ENCODE measurements at regions not wholly inside any gene's neighbourhood (a gene's known extent, or its start where the extent isn't known, plus 50 kb on each side); places are given as distances from the start of the nearest gene placed in this dataset.
"Not testable (repeated sequence)": the region's sequence is repeated elsewhere in the genome, so short reads cannot be mapped to it uniquely, and the experiment has no call there.

- Histone ChIP-seq H3K36me3 (ENCODE audit: low read depth) (no peaks in the 10 kb centered on the region), H3K4me3 (no peak overlapping the region), H3K4me1 (ENCODE audit: low read depth) (no peaks in the 10 kb centered on the region), H3K9me3 (no peaks in the 10 kb centered on the region)
- DNase-seq (no peak), ATAC-seq (no peak)
- no peak for TF ChIP-seq CTCF (IDR thresholded peaks at IDR 0.05)
- intact Hi-C loops (cut with DNase I, micrococcal nuclease): no loop called here
Measured at GRCh38 chr18:35811896-35812295, 160.6 kb upstream of the RMP24 start.

GRCh38 chr18:35815011-35815410 is 157.5 kb upstream of the RMP24 start:
- ATAC-seq; H3K4me3 ChIP-seq; intact Hi-C loops (cut with DNase I, micrococcal nuclease); DNase-seq; H3K4me1 ChIP-seq (ENCODE audit: low read depth); H3K36me3 ChIP-seq (ENCODE audit: low read depth); H3K9me3 ChIP-seq: not testable (repeated sequence)

DNA sequence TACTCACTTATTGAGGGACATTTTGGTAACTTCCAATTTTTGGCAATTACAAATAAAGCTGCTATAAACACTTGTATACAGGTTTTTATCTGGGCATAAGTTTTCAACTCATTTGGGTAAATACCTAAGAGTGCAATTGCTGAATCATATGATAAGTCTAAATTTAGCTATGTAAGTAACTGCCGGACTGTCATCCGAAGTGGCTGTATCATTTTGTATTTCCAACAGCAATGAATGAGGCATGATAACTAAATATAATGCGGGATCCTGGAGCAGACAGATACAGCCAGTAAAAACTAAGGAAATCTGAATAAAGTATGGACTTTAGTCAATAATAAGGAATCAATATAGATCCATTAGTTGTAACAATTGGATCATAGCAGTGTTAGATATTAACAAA is 156.5 kb upstream of the RMP24 start:
- TF ChIP-seq CTCF (IDR thresholded peaks at IDR 0.05): no peak
- H3K9me3 ChIP-seq: no peaks in the 10 kb centered on the region
- ATAC-seq (no peak), DNase-seq (no peak)
- no peak overlapping the region for H3K4me3 ChIP-seq
- H3K36me3 ChIP-seq (ENCODE audit: low read depth): no peaks in the 10 kb centered on the region
- intact Hi-C loops (cut with DNase I, micrococcal nuclease): no loop called here
- H3K4me1 ChIP-seq (ENCODE audit: low read depth): no peaks in the 10 kb centered on the region

DNA sequence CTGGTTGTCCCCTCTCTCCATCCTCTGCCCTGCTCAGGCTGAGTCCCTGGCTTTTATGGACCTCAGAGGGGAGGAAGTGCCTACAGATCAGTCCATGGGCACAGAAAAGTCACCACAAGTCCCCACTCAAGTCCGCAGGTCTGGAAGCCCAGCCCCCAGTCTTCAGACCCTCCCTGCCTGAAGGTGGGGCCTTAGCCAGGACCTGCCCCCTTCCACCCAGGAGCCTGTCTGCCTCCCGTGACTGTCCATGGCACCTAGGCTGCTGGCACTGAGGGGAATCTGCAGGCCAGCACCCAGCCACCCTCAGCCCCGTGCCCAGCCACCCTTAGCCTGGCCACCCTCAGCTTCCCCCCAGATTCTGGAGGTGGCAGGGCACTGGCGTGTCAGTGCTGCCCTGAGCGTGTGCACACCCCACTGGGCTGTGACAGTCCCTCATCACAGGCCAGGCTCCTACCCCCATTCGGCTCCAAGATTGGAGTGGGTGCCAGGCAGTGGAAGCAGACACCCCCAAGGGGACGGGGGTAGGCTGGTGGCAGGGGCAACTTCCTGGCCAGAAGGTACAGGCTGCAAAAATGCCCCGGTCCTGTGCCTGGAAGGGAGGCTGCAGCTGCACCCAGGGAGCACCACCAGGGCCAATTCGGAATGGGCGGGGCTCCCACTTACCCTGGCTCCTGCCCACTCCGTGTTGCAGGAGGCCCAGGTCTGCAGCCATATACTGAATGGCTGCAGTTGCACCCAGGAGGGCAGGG is 154.7 kb upstream of the RMP24 start:
- ATAC-seq: no peak
- no peak for TF ChIP-seq CTCF (IDR thresholded peaks at IDR 0.05)
- Histone ChIP-seq H3K36me3 (ENCODE audit: low read depth) (no peaks in the 10 kb centered on the region), H3K4me1 (ENCODE audit: low read depth) (no peaks in the 10 kb centered on the region), H3K9me3 (no peaks in the 10 kb centered on the region), H3K4me3 (no peak overlapping the region)
- intact Hi-C loops (cut with DNase I, micrococcal nuclease): no loop called here
- no peak for DNase-seq

- Histone ChIP-seq H3K36me3 (ENCODE audit: low read depth) (no peaks in the 10 kb centered on the region), H3K4me1 (ENCODE audit: low read depth) (no peaks in the 10 kb centered on the region), H3K9me3 (no peaks in the 10 kb centered on the region), H3K4me3 (no peak overlapping the region)
- TF ChIP-seq CTCF (IDR thresholded peaks at IDR 0.05): no peak
- intact Hi-C loops (cut with DNase I, micrococcal nuclease): no loop called here
- ATAC-seq (no peak), DNase-seq (no peak)
Measured at GRCh38 chr18:35818353-35818667, 154.2 kb upstream of the RMP24 start.

DNA sequence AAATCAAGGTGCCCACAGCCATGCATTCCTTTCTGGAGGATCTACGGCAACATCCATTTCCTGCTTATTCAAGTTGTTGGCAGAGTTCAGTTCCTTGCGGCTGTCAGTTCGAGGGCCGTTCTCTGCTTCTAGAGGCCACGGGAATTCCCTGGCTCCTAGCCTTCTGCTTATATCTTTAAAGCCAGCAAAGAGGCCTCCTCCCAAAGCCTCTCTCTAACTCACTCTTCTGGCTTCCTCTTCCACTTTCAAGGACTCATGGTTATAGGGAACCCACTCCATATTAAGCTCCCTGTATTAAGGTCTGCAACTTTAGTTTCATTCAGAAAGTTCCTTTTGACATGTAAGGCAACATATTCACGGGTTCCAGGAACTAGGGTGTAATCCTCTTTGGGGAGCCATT is 150.1 kb upstream of the RMP24 start:
- Histone ChIP-seq H3K4me3 (no peak overlapping the region), H3K36me3 (ENCODE audit: low read depth) (no peaks in the 10 kb centered on the region), H3K4me1 (ENCODE audit: low read depth) (no peaks in the 10 kb centered on the region), H3K9me3 (no peaks in the 10 kb centered on the region)
- intact Hi-C loops (cut with DNase I, micrococcal nuclease): no loop called here
- ATAC-seq (no peak), DNase-seq (no peak)
- TF ChIP-seq CTCF (IDR thresholded peaks at IDR 0.05): no peak
